Testis (tissue), 2 donors: ENCODE measurements at regions not wholly inside any gene's neighbourhood (a gene's known extent, or its start where the extent isn't known, plus 50 kb on each side); places are given as distances from the start of the nearest gene placed in this dataset.
A peak's percentile ranks its signal among the peaks of the same experiment; 100 is the strongest.

Source experiments
- DNase-seq: peaks from one replicate; pipeline ENCODE4 v3.0.0-alpha.2; 2019
- H3K27ac ChIP-seq, 2 donors: fragments of 200-600 bp; sonication (generic); one replicate each; pipeline ENCODE4 v1.5.1; 2019
- H3K27me3 ChIP-seq: fragments of 200-600 bp; sonication (generic); one replicate; pipeline ENCODE4 v1.5.1; 2019
- H3K36me3 ChIP-seq: fragments of 200-600 bp; sonication (generic); one replicate; pipeline ENCODE4 v1.5.1; 2017; ENCODE audit warnings: low read depth; ENCODE audit errors: missing control alignments
- H3K4me1 ChIP-seq: fragments of 200-600 bp; sonication (generic); one replicate; pipeline ENCODE4 v1.5.1; 2019
- H3K4me3 ChIP-seq, 2 donors: fragments of 200-600 bp; sonication (generic); one replicate each; pipeline ENCODE4 v1.5.1; 2017 to 2019
- H3K9me3 ChIP-seq: fragments of 200-600 bp; sonication (generic); one replicate; pipeline ENCODE4 v1.5.1; 2017
- POLR2A ChIP-seq: fragments of 450-650 bp; IDR thresholded peaks from one replicate; pipeline ENCODE4 v1.6.1; 2017; ENCODE audit warnings: antibody characterized with exemption, mild to moderate bottlenecking, moderate library complexity
- WGBS, 2 donors: methylation state at CpG; one replicate each; pipeline ENCODE4 v1.1.5; 2018; 5-methylcytosine and 5-hydroxymethylcytosine counted together
- intact Hi-C: fragments of 100-400 bp; cut with DNase I; formaldehyde crosslinking; loops from one replicate; pipeline ENCODE4 v1.15.1; 2023; ENCODE audit warnings: low total_unique reads
- TF ChIP-seq, protein P1 (sequence below), 3 experiments: fragments of 450-650 bp in 2 of 3; fragments of 200-600 bp in 1 of 3; sonication (generic) in 1 of 3; IDR thresholded peaks; one replicate each; pipeline ENCODE4 v1.5.1; 2016 to 2019; ENCODE audit warnings: antibody characterized with exemption in 3 of 3, mild to moderate bottlenecking in 2 of 3, moderate library complexity in 1 of 3

DNA sequence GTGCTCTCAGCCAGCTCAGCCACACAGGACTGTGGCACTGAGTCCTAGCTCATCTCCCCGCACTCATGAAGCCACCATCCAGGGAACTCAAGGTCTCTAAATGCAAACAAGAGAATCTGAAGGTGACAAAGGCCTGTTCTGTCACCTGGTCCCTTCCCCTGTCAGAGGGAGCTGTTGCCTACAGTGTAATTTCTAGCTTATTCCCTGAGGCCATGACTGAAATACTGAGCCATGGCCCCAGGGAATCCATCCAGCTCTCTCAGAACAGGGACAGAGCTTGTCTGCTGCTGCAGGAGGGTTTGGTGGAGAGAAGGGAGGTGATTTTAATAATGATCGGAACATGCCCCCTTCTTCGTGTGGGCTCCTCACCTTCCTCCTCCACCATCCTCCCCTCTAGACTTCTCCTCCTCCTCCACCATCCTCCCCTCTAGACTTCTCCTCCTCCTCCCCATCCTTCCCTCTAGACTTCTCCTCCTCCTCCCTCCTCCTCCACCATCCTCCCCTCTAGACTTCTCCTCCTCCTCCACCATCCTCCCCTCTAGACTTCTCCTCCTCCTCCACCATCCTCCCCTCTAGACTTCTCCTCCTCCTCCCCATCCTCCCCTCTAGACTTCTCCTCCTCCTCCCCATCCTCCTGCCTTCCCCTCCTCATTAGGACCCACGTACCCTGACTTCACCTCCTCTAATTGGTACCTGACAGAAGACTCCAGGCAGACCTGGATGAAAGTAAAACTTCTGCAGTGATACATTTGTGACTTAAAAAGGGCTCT is 338.0 kb upstream of the MKI67 start:
- WGBS, 2 donors, result 63 to 66% methylated on average over 4 of the region's 4 CpGs
- no peaks in the 10 kb centered on the region for H3K27me3 ChIP-seq
- no peak overlapping the region for H3K4me3 ChIP-seq
- no peaks in the 10 kb centered on the region for H3K9me3 ChIP-seq
- H3K27ac ChIP-seq, result no peak overlapping the region
- H3K36me3 ChIP-seq, result no peaks in the 10 kb centered on the region
- no peaks in the 10 kb centered on the region for H3K4me1 ChIP-seq
- intact Hi-C loops, result no loop called here
- DNase-seq, result no peak
- no peak for TF ChIP-seq POLR2A
- TF ChIP-seq, protein P1, sequence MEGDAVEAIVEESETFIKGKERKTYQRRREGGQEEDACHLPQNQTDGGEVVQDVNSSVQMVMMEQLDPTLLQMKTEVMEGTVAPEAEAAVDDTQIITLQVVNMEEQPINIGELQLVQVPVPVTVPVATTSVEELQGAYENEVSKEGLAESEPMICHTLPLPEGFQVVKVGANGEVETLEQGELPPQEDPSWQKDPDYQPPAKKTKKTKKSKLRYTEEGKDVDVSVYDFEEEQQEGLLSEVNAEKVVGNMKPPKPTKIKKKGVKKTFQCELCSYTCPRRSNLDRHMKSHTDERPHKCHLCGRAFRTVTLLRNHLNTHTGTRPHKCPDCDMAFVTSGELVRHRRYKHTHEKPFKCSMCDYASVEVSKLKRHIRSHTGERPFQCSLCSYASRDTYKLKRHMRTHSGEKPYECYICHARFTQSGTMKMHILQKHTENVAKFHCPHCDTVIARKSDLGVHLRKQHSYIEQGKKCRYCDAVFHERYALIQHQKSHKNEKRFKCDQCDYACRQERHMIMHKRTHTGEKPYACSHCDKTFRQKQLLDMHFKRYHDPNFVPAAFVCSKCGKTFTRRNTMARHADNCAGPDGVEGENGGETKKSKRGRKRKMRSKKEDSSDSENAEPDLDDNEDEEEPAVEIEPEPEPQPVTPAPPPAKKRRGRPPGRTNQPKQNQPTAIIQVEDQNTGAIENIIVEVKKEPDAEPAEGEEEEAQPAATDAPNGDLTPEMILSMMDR (IDR thresholded peaks at IDR 0.05), result no peak

DNA sequence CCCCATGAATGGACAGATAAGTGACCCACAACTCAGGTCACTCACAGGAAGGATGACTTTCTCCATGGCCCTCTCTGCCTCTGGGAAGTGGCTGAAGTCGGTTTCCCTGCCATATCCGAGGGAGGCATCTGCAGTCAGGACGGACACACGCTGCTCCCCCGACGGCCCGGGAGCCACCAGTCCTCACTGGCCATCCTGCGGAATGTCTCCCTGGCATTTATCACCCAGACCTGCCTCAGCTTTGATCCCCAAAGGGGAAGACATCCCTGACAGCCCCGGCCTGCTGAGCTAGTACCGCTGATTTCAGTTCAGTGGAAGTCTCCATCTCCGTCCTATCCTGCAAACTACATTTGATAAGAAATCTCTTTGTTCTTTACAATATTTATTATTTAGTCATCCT is 339.5 kb upstream of the MKI67 start:
- intact Hi-C loops, result no loop called here
- 79 to 81% methylated on average over 11 of the region's 11 CpGs for WGBS, 2 donors

DNA sequence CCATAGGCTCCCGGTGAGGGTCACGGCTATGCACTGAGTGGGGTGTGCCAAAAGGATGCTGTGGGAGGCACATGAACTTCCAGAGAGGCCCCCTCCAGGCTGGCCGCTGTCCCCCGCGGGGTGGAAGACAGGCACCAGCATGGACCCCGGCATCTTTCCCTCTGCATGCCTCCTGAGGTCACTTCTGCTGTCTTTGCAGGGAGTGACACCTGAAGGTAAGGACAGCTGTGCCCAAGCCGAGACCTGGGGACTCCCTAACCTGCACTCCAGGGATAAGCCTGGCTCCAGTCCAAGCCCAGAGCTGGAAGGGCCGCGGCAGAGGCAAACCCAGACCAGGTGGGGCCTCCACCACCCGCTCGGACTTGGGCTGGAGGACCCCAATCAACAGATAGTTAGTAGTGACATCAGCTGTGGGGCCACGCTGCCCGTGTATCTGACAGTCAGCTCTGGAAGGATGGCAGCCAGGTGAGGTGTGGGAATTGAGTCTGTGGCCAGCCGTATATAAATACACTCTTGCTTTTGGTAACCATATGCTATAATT is 340.7 kb upstream of the MKI67 start:
- Histone ChIP-seq H3K9me3 (no peaks in the 10 kb centered on the region), H3K4me3 (no peak overlapping the region), H3K4me1 (no peaks in the 10 kb centered on the region), H3K27ac (no peak overlapping the region), H3K27me3 (no peaks in the 10 kb centered on the region), H3K36me3 (no peaks in the 10 kb centered on the region)
- WGBS, 2 donors, result 93 to 96% methylated on average over 8 to 14 of the region's 14 CpGs
- DNase-seq, result no peak
- TF ChIP-seq POLR2A, result no peak
- TF ChIP-seq, protein P1 (IDR thresholded peaks at IDR 0.05), result no peak
- intact Hi-C loops, result no loop called here

More for the DNA sequence above, 339.5 kb upstream of the MKI67 start:
- H3K36me3 ChIP-seq, result no peaks in the 10 kb centered on the region
- no peaks in the 10 kb centered on the region for H3K4me1 ChIP-seq
- no peak overlapping the region for H3K4me3 ChIP-seq
- H3K9me3 ChIP-seq, result no peaks in the 10 kb centered on the region
- no peak for DNase-seq
- no peak for TF ChIP-seq POLR2A
- TF ChIP-seq, protein P1 (IDR thresholded peaks at IDR 0.05), result no peak
- no peaks in the 10 kb centered on the region for H3K27me3 ChIP-seq
- no peak overlapping the region for H3K27ac ChIP-seq

DNA sequence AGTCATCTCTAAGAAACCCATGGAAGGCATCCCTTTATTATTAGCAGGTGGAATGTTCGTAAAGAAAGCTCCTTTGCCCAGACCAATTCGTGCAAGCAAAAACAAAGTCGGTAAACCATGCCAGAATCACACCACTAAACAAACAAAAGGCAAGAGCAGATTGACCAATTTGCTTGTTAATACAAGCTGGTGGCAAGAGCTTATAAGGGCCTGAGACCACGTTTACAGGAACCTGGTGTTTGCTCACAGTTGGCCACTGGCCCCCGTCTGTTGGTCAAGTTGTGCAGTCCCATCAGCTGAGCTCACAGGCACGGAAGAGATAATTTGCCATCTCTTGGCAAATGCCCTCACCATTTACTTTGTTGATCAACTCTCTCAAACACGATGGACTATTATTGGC is 342.2 kb upstream of the MKI67 start:
- Histone ChIP-seq H3K9me3 (no peaks in the 10 kb centered on the region), H3K4me1 (no peaks in the 10 kb centered on the region), H3K4me3 (no peak overlapping the region), H3K27ac (no peak overlapping the region), H3K27me3 (no peaks in the 10 kb centered on the region), H3K36me3 (no peaks in the 10 kb centered on the region)
- no peak for DNase-seq
- 77 to 80% methylated on average over 7 of the region's 7 CpGs for WGBS, 2 donors
- intact Hi-C loops, result no loop called here
- TF ChIP-seq POLR2A, result no peak
- TF ChIP-seq, protein P1 (IDR thresholded peaks at IDR 0.05), result no peak

DNA sequence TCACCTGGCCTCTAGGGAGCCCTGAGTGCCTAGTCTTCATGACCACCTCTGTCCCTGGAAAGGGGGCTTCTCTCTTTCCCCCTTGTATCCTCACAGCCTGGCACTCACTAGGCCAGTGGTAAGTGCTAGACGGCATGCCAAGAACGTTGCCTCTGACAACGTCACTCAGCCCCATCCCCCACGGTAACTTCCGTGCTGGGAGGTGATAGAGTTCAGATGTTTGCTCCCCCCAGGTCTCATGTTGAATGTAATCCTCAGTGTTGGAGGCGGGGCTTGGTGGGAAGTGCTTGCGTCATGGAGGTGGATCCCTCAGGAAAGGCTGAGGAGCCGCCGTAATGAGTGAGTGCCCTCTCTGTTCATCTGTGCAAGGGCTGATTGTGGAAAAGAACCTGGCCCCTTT is 343.3 kb upstream of the MKI67 start:
- no peak overlapping the region for H3K27ac ChIP-seq
- no peaks in the 10 kb centered on the region for H3K36me3 ChIP-seq
- no peak for DNase-seq
- TF ChIP-seq POLR2A, result no peak
- TF ChIP-seq, protein P1 (IDR thresholded peaks at IDR 0.05), result no peak
- WGBS, 2 donors, result 60 to 66% methylated on average over 9 of the region's 9 CpGs
- no peaks in the 10 kb centered on the region for H3K9me3 ChIP-seq
- H3K4me1 ChIP-seq, result no peaks in the 10 kb centered on the region
- H3K27me3 ChIP-seq, result no peaks in the 10 kb centered on the region
- peak overlapping the region in 1 of 2 donors; percentile 36 for H3K4me3 ChIP-seq
- intact Hi-C loops, result no loop called here
